GM10248 (cell line): ENCODE measurements at regions not wholly inside any gene's neighbourhood (a gene's known extent, or its start where the extent isn't known, plus 50 kb on each side); places are given as distances from the start of the nearest gene placed in this dataset.
"Not testable (repeated sequence)": the region's sequence is repeated elsewhere in the genome, so short reads cannot be mapped to it uniquely, and the experiment has no call there.

Experiments
- CTCF ChIA-PET: fragments of 300-600 bp; sonication (Branson Sonifier 250); formaldehyde crosslinking; extraction: SDS; loops from one replicate; lab custom pipeline; 2021; ENCODE audit warnings: antibody characterized with exemption; lab: Yijun Ruan, JAX
- POLR2A ChIA-PET: fragments of 350-650 bp; sonication (Branson Sonifier 250); formaldehyde crosslinking; extraction: SDS; loops from one replicate; lab custom pipeline; 2020; ENCODE audit warnings: antibody characterized with exemption; lab: Yijun Ruan, JAX
- DNase-seq: peaks from one replicate; pipeline ENCODE4 v3.0.0; 2012; ENCODE audit errors: extremely low spot score
- TF ChIP-seq, protein P1 (sequence below): IDR thresholded peaks from 2 replicates; pipeline ENCODE4 v1.5.1; 2012; ENCODE audit warnings: mild to moderate bottlenecking, low read depth; ENCODE audit errors: extremely low read depth, missing control alignments, control extremely low read depth

GRCh38 chr12:28755027-28755426 is 394.1 kb upstream of the FAR2 start:
- TF ChIP-seq, protein P1, sequence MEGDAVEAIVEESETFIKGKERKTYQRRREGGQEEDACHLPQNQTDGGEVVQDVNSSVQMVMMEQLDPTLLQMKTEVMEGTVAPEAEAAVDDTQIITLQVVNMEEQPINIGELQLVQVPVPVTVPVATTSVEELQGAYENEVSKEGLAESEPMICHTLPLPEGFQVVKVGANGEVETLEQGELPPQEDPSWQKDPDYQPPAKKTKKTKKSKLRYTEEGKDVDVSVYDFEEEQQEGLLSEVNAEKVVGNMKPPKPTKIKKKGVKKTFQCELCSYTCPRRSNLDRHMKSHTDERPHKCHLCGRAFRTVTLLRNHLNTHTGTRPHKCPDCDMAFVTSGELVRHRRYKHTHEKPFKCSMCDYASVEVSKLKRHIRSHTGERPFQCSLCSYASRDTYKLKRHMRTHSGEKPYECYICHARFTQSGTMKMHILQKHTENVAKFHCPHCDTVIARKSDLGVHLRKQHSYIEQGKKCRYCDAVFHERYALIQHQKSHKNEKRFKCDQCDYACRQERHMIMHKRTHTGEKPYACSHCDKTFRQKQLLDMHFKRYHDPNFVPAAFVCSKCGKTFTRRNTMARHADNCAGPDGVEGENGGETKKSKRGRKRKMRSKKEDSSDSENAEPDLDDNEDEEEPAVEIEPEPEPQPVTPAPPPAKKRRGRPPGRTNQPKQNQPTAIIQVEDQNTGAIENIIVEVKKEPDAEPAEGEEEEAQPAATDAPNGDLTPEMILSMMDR: no peak
- CTCF ChIA-PET: no interaction called here
- DNase-seq: no peak
- POLR2A ChIA-PET: no interaction called here

GRCh38 chr12:28759333-28759732 is 389.7 kb upstream of the FAR2 start:
- DNase-seq: no peak
- ChIA-PET CTCF (no interaction called here), POLR2A (no interaction called here)
- TF ChIP-seq, protein P1: no peak

- POLR2A ChIA-PET, DNase-seq, CTCF ChIA-PET: not testable (repeated sequence)
Measured at GRCh38 chr12:28760040-28760903, 388.8 kb upstream of the FAR2 start.

DNA sequence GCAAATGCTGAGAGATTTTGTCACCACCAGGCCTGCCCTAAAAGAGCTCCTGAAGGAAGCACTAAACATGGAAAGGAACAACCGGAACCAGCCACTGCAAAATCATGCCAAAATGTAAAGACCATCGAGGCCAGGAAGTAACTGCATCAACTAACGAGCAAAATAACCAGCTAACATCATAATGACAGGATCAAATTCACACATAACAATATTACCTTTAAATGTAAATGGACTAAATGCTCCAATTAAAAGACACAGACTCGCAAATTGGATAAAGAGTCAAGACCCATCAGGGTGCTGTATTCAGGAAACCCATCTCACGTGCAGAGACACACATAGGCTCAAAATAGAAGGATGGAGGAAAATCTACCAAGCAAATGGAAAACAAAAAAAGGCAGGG is 387.2 kb upstream of the FAR2 start:
- DNase-seq, CTCF ChIA-PET, POLR2A ChIA-PET: not testable (repeated sequence)

- ChIA-PET CTCF (interaction anchor here (1.2 kb wide), 1 partner anchor 23 kb away, joined by 3 read pairs; no protein-coding TSS in a partner anchor), POLR2A (no interaction called here)
- TF ChIP-seq, protein P1: no peak
- DNase-seq: no peak
Measured at GRCh38 chr12:28766398-28766797, 382.7 kb upstream of the FAR2 start.

GRCh38 chr12:28767836-28768348 is 381.2 kb upstream of the FAR2 start:
- DNase-seq: no peak
- ChIA-PET POLR2A (no interaction called here), CTCF (interaction anchor here (1.2 kb wide), 1 partner anchor 22 kb away, joined by 3 read pairs; no protein-coding TSS in a partner anchor)
- TF ChIP-seq, protein P1: no peak

DNA sequence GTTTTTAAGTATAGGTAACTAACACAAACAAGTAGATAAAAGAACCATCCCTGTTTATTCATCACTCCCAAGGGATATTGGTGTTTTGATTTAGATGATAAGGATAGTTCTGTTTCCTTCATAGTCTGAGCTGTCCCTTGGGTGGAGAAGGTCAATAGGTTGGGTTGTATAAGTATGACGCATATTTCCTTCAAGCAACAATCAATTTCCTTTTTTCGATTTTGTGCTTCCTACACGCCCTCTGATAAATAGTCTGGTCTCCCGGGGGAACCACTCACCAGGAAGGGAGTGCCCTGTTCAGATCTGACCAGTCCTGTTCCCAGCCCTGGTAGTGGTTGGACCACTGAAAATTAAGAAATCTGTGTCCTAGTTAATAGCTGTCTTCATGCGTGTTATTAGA is 378.8 kb upstream of the FAR2 start:
- POLR2A ChIA-PET: no interaction called here
- no peak for DNase-seq
- TF ChIP-seq, protein P1: no peak
- CTCF ChIA-PET: no interaction called here
